CD4-positive, alpha-beta T cell (primary cell): ENCODE measurements at regions not wholly inside any gene's neighbourhood (a gene's known extent, or its start where the extent isn't known, plus 50 kb on each side); places are given as distances from the start of the nearest gene placed in this dataset.

Experiments
- ATAC-seq: fragments of 200-7000 bp; cut with Tn5 transposase; one replicate; pipeline ENCODE4 v1.10.0; 2022; ENCODE audit warnings: mild to moderate bottlenecking; ENCODE audit not compliant: poor library complexity
- CTCF ChIA-PET: fragments of 350-600 bp; sonication (Branson Sonifier 250); formaldehyde crosslinking; loops from one replicate; lab custom pipeline; 2021; ENCODE audit warnings: antibody characterized with exemption, inconsistent platforms; lab: Charles Lee
- POLR2A ChIA-PET: fragments of 350-600 bp; sonication (Branson Sonifier 250); formaldehyde crosslinking; loops from one replicate; lab custom pipeline; 2021; ENCODE audit warnings: antibody characterized with exemption, inconsistent platforms; lab: Charles Lee
- DNase-seq, 14 experiments: peaks; one replicate each; pipeline ENCODE4 v3.0.0-alpha.2; 2013 to 2020; ENCODE audit warnings: mixed read lengths in 2 of 14
- H3K27ac ChIP-seq, 2 donors: one replicate each; pipeline versions ENCODE4 v1.5.1 to v1.7.0; 2013; ENCODE audit warnings: low read length in 2 of 2, low read depth in 1 of 2, mild to moderate bottlenecking in 1 of 2
- H3K27me3 ChIP-seq, 2 experiments: 1 replicate in 1 of 2; 2 replicates in 1 of 2; pipeline versions ENCODE4 v1.6.1 to v1.7.0; 2013; ENCODE audit warnings: low read length in 2 of 2, control low read depth in 1 of 2, mild to moderate bottlenecking in 1 of 2, moderate library complexity in 1 of 2; ENCODE audit not compliant: insufficient read depth in 2 of 2, control insufficient read depth in 1 of 2
- H3K36me3 ChIP-seq: one replicate; pipeline ENCODE4 v1.6.1; 2013; ENCODE audit warnings: low read length, control low read depth; ENCODE audit not compliant: insufficient read depth
- H3K4me1 ChIP-seq: one replicate; pipeline ENCODE4 v1.6.1; 2013; ENCODE audit warnings: low read length, control low read depth; ENCODE audit not compliant: insufficient read depth
- H3K4me3 ChIP-seq: one replicate; pipeline ENCODE4 v1.5.1; 2013; ENCODE audit warnings: mild to moderate bottlenecking, low read length, moderate library complexity
- H3K9me3 ChIP-seq, 2 experiments: 1 replicate in 1 of 2; 2 replicates in 1 of 2; pipeline versions ENCODE4 v1.6.1 to v1.7.0; 2013; ENCODE audit warnings: low read length in 2 of 2, mild to moderate bottlenecking in 2 of 2, control low read depth in 1 of 2, moderate library complexity in 1 of 2; ENCODE audit not compliant: control insufficient read depth in 1 of 2, insufficient read depth in 1 of 2
- H3K27ac Mint-ChIP-seq: one replicate; pipeline ENCODE4 v1.8.0; 2020; ENCODE audit warnings: mixed read lengths
- H3K27me3 Mint-ChIP-seq: one replicate; pipeline ENCODE4 v1.8.0; 2021; ENCODE audit warnings: mixed read lengths
- H3K36me3 Mint-ChIP-seq: one replicate; pipeline ENCODE4 v1.8.0; 2021; ENCODE audit warnings: low read depth, mixed read lengths
- H3K4me1 Mint-ChIP-seq: one replicate; pipeline ENCODE4 v1.8.0; 2021; ENCODE audit warnings: low read depth, mixed read lengths
- H3K4me3 Mint-ChIP-seq: one replicate; pipeline ENCODE4 v1.8.0; 2020; ENCODE audit warnings: mild to moderate bottlenecking, mixed read lengths
- H3K9me3 Mint-ChIP-seq: one replicate; pipeline ENCODE4 v1.8.0; 2020; ENCODE audit warnings: mixed read lengths
- intact Hi-C, 2 experiments: fragments of 100-400 bp; cut with DNase I in 1 of 2; cut with micrococcal nuclease in 1 of 2; formaldehyde crosslinking; loops; one replicate each; pipeline versions ENCODE4 v1.15.1 to v1.9.0; 2023 to 2025; cut with DNase I, micrococcal nuclease
- TF ChIP-seq, protein P1 (sequence below): fragments of 200-600 bp; IDR thresholded peaks from one replicate; pipeline ENCODE4 v1.8.0; 2022; ENCODE audit warnings: antibody characterized with exemption, mild to moderate bottlenecking

DNA sequence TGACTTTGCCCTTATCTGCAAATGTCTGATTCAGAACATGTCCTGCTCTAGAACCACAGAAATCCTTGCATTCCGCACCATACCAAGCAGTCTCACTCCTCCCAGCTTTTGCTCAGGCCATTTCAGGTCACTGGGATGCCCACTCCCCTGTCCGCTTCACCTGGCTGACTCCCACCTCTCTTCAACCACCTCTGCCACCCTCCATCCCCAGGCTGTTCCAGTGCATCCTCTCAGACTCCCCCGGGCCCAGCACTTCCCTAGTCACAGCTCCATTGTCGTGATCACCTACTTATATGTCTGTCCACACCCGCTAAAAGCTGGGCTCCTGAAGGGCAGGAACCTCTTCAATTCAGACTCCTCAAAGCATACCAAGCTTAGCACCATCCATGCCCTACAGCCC, 58.4 kb upstream of the CDH5 start:
- no peaks in the 10 kb centered on the region for H3K27me3 Mint-ChIP-seq
- no peak overlapping the region for H3K4me3 ChIP-seq
- ChIA-PET POLR2A (no interaction called here), CTCF (no interaction called here)
- H3K27ac Mint-ChIP-seq: no peak overlapping the region
- no peak for DNase-seq
- H3K36me3 Mint-ChIP-seq: no peaks in the 10 kb centered on the region
- H3K9me3 Mint-ChIP-seq: no peaks in the 10 kb centered on the region
- TF ChIP-seq, protein P1, sequence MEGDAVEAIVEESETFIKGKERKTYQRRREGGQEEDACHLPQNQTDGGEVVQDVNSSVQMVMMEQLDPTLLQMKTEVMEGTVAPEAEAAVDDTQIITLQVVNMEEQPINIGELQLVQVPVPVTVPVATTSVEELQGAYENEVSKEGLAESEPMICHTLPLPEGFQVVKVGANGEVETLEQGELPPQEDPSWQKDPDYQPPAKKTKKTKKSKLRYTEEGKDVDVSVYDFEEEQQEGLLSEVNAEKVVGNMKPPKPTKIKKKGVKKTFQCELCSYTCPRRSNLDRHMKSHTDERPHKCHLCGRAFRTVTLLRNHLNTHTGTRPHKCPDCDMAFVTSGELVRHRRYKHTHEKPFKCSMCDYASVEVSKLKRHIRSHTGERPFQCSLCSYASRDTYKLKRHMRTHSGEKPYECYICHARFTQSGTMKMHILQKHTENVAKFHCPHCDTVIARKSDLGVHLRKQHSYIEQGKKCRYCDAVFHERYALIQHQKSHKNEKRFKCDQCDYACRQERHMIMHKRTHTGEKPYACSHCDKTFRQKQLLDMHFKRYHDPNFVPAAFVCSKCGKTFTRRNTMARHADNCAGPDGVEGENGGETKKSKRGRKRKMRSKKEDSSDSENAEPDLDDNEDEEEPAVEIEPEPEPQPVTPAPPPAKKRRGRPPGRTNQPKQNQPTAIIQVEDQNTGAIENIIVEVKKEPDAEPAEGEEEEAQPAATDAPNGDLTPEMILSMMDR: no peak
- intact Hi-C loops: no loop called here
- H3K4me1 ChIP-seq: no peaks in the 10 kb centered on the region
- H3K27me3 ChIP-seq: peaks cover 0 to 8% of the 10 kb centered on the region in 2 experiments
- H3K9me3 ChIP-seq: no peaks in the 10 kb centered on the region
- H3K4me3 Mint-ChIP-seq: no peak overlapping the region
- ATAC-seq: no peak
- H3K36me3 ChIP-seq: no peaks in the 10 kb centered on the region
- no peak overlapping the region for H3K27ac ChIP-seq
- H3K4me1 Mint-ChIP-seq: no peaks in the 10 kb centered on the region

DNA sequence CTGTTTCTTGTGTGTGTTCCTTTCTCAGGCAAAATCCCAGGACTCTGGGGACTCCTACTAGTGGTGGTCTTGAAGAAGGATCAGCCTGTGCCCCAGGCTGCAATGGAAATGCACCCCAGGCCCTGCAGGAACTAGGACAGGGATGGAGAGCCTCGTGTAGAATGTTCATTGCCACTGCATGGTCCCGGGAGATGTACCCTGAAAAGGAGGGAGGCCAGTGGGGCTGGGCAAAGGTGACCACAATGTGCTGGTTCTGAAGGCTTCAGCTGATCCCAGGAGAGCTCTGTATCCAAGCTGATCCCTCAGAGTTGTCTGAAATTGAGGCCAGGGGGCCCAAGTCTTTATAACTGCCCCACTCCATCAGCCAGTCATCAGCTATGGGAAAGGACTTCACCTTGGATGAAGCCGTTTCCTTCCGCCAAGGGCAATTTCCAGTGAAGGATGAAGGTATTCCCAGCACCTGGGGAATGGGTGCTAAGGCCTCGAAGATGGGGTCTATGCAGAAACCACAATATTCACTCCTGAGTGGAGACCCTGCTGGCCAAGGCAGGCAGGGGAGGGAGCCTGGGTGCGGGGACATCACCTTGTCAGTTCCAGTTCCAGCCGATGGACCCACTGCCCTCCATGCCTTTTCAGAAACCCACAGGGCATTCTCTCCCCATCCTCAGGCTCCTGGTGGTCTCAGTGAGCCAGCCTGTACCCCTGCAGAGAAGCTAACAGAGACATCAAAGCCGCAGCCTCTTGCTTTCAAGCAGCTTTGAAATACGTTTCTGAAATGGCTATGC, 59.9 kb upstream of the CDH5 start:
- Mint-ChIP-seq H3K27me3 (peaks cover 5% of the 10 kb centered on the region), H3K27ac (no peak overlapping the region), H3K9me3 (no peaks in the 10 kb centered on the region), H3K4me1 (no peaks in the 10 kb centered on the region), H3K36me3 (no peaks in the 10 kb centered on the region), H3K4me3 (no peak overlapping the region)
- ChIA-PET POLR2A (no interaction called here), CTCF (no interaction called here)
- Histone ChIP-seq H3K4me3 (no peak overlapping the region), H3K4me1 (no peaks in the 10 kb centered on the region), H3K27me3 (peaks cover 0 to 8% of the 10 kb centered on the region in 2 experiments), H3K27ac (no peak overlapping the region), H3K9me3 (no peaks in the 10 kb centered on the region), H3K36me3 (no peaks in the 10 kb centered on the region)
- intact Hi-C loops: no loop called here
- TF ChIP-seq, protein P1: no peak
- ATAC-seq (no peak), DNase-seq (no peak)

DNA sequence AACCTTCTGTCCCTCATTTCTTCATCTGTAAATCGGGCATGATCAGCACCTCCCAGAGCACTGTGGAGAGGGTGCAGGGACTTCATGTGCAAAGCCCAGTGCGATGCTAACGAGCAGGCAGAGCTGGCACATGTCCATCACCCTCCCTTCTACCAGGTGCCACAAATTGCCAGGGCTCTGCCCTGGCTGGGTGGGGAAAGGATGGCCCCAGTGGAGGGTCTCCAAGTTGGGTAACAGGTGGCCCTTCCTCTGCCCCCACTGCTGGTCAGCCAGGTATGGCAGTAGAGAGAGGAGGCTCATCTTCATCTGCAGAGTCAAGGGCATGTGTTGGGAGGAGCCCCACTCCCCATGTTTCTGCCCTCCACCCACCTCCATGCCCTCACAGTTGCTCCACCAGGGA, 61.5 kb upstream of the CDH5 start:
- ChIA-PET CTCF (no interaction called here), POLR2A (no interaction called here)
- H3K27me3 ChIP-seq: peaks cover 0 to 8% of the 10 kb centered on the region in 2 experiments
- no peak overlapping the region for H3K27ac ChIP-seq
- H3K36me3 ChIP-seq: no peaks in the 10 kb centered on the region
- no peaks in the 10 kb centered on the region for H3K36me3 Mint-ChIP-seq
- no peaks in the 10 kb centered on the region for H3K4me1 ChIP-seq
- intact Hi-C loops: no loop called here
- ATAC-seq (no peak), DNase-seq (no peak)
- no peaks in the 10 kb centered on the region for H3K9me3 ChIP-seq
- peaks cover 5% of the 10 kb centered on the region for H3K4me1 Mint-ChIP-seq
- H3K27me3 Mint-ChIP-seq: peaks cover 5% of the 10 kb centered on the region
- TF ChIP-seq, protein P1: no peak
- H3K4me3 ChIP-seq: no peak overlapping the region
- H3K4me3 Mint-ChIP-seq: no peak overlapping the region
- H3K9me3 Mint-ChIP-seq: peaks cover 4% of the 10 kb centered on the region
- no peak overlapping the region for H3K27ac Mint-ChIP-seq
